HepG2 (cell line): ENCODE measurements at regions not wholly inside any gene's neighbourhood (a gene's known extent, or its start where the extent isn't known, plus 50 kb on each side); places are given as distances from the start of the nearest gene placed in this dataset.

Source experiments
- ATAC-seq: fragments of 200-7000 bp; cut with Tn5 transposase; 3 replicates; pipeline ENCODE4 v1.9.1; 2020; ENCODE audit warnings: mild to moderate bottlenecking, moderate library complexity
- BruUV-seq: library from RNA; stranded (reverse); fragments of 400-500 nt; replicated peaks from 2 replicates; lab custom pipeline; 2021; lab: Mats Ljungman, UMichigan
- CTCF ChIA-PET: fragments of 300-600 bp; formaldehyde crosslinking; extraction: SDS; loops from one replicate; lab custom pipeline; 2021; ENCODE audit warnings: low total read pairs, inconsistent platforms, low intra/inter-chr PET ratio; lab: Yijun Ruan, JAX
- POLR2A ChIA-PET: fragments of 350-600 bp; sonication (Branson Sonifier 250); formaldehyde crosslinking; loops from one replicate; lab custom pipeline; 2020; ENCODE audit warnings: antibody characterized with exemption, inconsistent platforms; lab: Yijun Ruan, JAX
- DNase-seq: peaks from one replicate; pipeline ENCODE4 v3.0.0-alpha.2; 2015; ENCODE audit warnings: low spot score
- FAIRE-seq: peaks from 3 replicates; lab custom pipeline; 2011; peaks lifted over from hg19 to GRCh38; lab: Jason Lieb, UNC
- H2AFZ ChIP-seq: one replicate; pipeline ENCODE4 v1.6.1; 2011; ENCODE audit warnings: low read length, inconsistent platforms
- H3K27ac ChIP-seq: fragments of 300-600 bp; 3 replicates; pipeline ENCODE4 v1.8.0; 2011; ENCODE audit warnings: mixed run types, mild to moderate bottlenecking, mixed read lengths, low read length, inconsistent platforms; ENCODE audit not compliant: insufficient read depth; ENCODE audit errors: extremely low read length
- H3K27me3 ChIP-seq, 2 experiments: fragments of 200-600 bp in 1 of 2; 2 replicates in 1 of 2; 3 replicates in 1 of 2; pipeline versions ENCODE4 v1.6.0 to v1.8.0; 2011; ENCODE audit warnings: low read length in 2 of 2, mild to moderate bottlenecking in 2 of 2, moderate library complexity in 2 of 2, inconsistent platforms in 1 of 2; ENCODE audit not compliant: insufficient read depth in 2 of 2, control insufficient read depth in 1 of 2
- H3K36me3 ChIP-seq, 2 experiments: fragments of 200-600 bp in 1 of 2; replicated peaks in 1 of 2; 2 replicates in 1 of 2; 3 replicates in 1 of 2; pipeline versions ENCODE4 v1.5.1 to v1.8.0; 2011; ENCODE audit warnings: low read length in 2 of 2, inconsistent platforms in 1 of 2; ENCODE audit not compliant: insufficient read depth in 2 of 2, control insufficient read depth in 1 of 2
- H3K4me1 ChIP-seq: 2 replicates; pipeline ENCODE4 v1.5.1; 2012; ENCODE audit warnings: low read length, inconsistent platforms; ENCODE audit not compliant: insufficient read depth
- H3K4me2 ChIP-seq: 2 replicates; pipeline ENCODE4 v1.6.0; 2011; ENCODE audit warnings: low read depth, low read length, inconsistent platforms
- H3K4me3 ChIP-seq, 3 experiments: fragments of 200-600 bp in 1 of 3; sonication (generic), shearing (Covaris generic) in 1 of 3; replicated peaks in 1 of 3; 2 replicates each; pipeline ENCODE4 v1.5.1; 2011 to 2016; ENCODE audit warnings: low read length in 3 of 3, inconsistent platforms in 2 of 3, low read depth in 2 of 3, mild to moderate bottlenecking in 2 of 3, control low read depth in 1 of 3, mixed read lengths in 1 of 3; ENCODE audit not compliant: insufficient read depth in 1 of 3
- H3K79me2 ChIP-seq: one replicate; pipeline ENCODE4 v1.6.1; 2011; ENCODE audit warnings: low read length, inconsistent platforms; ENCODE audit not compliant: insufficient read depth
- H3K9ac ChIP-seq: 2 replicates; pipeline ENCODE4 v1.6.0; 2011; ENCODE audit warnings: mild to moderate bottlenecking, low read depth, low read length, inconsistent platforms; ENCODE audit not compliant: insufficient read depth
- H3K9me3 ChIP-seq: 2 replicates; pipeline ENCODE4 v1.5.1; 2012; ENCODE audit warnings: mild to moderate bottlenecking, low read length
- H4K20me1 ChIP-seq: 2 replicates; pipeline ENCODE4 v1.6.0; 2011; ENCODE audit warnings: inconsistent platforms, mild to moderate bottlenecking, low read length, moderate library complexity; ENCODE audit not compliant: insufficient read depth
- DMAP1 ChIP-seq: IDR thresholded peaks from 2 replicates; pipeline ENCODE4 v1.6.1; 2016
- HNF4G ChIP-seq, 2 experiments: sonication (generic) in 1 of 2; formaldehyde crosslinking in 1 of 2; IDR thresholded peaks; 2 replicates each; pipeline versions ENCODE4 v1.4.0 to v1.6.1; 2011 to 2020; ENCODE audit warnings: borderline replicate concordance in 2 of 2, low read depth in 2 of 2, mild to moderate bottlenecking in 2 of 2, low read length in 1 of 2, missing genetic modification reagents in 1 of 2, moderate library complexity in 1 of 2
- KDM5B ChIP-seq: sonication (generic); formaldehyde crosslinking; IDR thresholded peaks from 2 replicates; pipeline ENCODE4 v1.4.0; 2020; ENCODE audit warnings: missing genetic modification reagents, mild to moderate bottlenecking, borderline replicate concordance
- NRL ChIP-seq: sonication (generic); formaldehyde crosslinking; IDR thresholded peaks from 2 replicates; pipeline ENCODE4 v1.5.0; 2020; ENCODE audit warnings: missing genetic modification reagents, mild to moderate bottlenecking, moderate library complexity, borderline replicate concordance
- PPARG ChIP-seq: conservative IDR thresholded peaks from 2 replicates; pipeline ENCODE4 v1.6.1; 2016; ENCODE audit warnings: missing biosample characterization, missing genetic modification reagents
- SATB2 ChIP-seq: sonication (generic); formaldehyde crosslinking; IDR thresholded peaks from 2 replicates; pipeline ENCODE4 v1.5.0; 2020; ENCODE audit warnings: missing genetic modification reagents
- ZNF235 ChIP-seq: sonication (generic); formaldehyde crosslinking; IDR thresholded peaks from 2 replicates; pipeline ENCODE4 v1.8.1; 2023; ENCODE audit warnings: mild to moderate bottlenecking, missing genetic modification reagents, borderline replicate concordance
- ZSCAN9 ChIP-seq: IDR thresholded peaks from 2 replicates; pipeline ENCODE4 v1.6.1; 2016; ENCODE audit warnings: borderline replicate concordance
- WGBS: methylation state at CpG from one replicate; pipeline ENCODE4 v1.1.6; 2017; ENCODE audit warnings: low lambda C conversion rate; 5-methylcytosine and 5-hydroxymethylcytosine counted together
- in situ Hi-C: cut with HindIII; loops from 2 replicates; pipeline ENCODE4 v1.10.0; 2017; ENCODE audit warnings: low pct_unique_long_range_greater_than_20kb; ENCODE audit not compliant: extremely low pct_ligation_motif_present
- intact Hi-C: fragments of 100-400 bp; cut with micrococcal nuclease; formaldehyde crosslinking; loops from one replicate; pipeline ENCODE4 v1.10.0; 2022; ENCODE audit not compliant: unreplicated experiment
- TF ChIP-seq, protein P1 (sequence below): sonication (generic); formaldehyde crosslinking; IDR thresholded peaks from 2 replicates; pipeline ENCODE4 v1.5.1; 2020; ENCODE audit warnings: mild to moderate bottlenecking, missing genetic modification reagents, borderline replicate concordance
- TF ChIP-seq, protein P2 (sequence below): sonication (generic); formaldehyde crosslinking; IDR thresholded peaks from 2 replicates; pipeline ENCODE4 v1.4.0; 2020; ENCODE audit warnings: missing genetic modification reagents
- TF ChIP-seq, protein P3 (sequence below): sonication (generic); formaldehyde crosslinking; conservative IDR thresholded peaks from 2 replicates; pipeline ENCODE4 v1.4.0; 2020; ENCODE audit warnings: missing genetic modification reagents
- TF ChIP-seq, protein P4 (sequence below): sonication (generic); formaldehyde crosslinking; IDR thresholded peaks from 2 replicates; pipeline ENCODE4 v1.4.0; 2020; ENCODE audit warnings: low read depth, missing genetic modification reagents

DNA sequence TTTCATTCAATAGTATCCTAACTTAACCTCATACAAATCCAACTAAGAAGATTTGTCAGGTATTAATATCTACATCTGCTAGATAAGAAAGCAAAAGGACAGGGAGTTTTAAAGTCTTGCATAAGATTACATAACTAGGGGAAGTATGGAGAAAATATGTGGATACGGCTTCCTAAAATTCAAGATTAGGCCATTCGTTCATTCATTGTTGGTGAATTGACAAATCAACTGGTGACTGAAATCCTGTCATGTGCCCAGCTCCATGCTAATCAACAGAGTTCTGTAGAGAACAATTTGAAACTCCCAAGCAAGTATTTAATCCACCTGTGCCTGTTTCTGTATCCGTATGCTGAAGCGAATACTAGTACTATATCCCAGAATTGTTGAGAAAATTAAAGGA is 260.9 kb upstream of the USP15 start:
- Histone ChIP-seq H3K4me2 (no peak overlapping the region), H3K4me1 (no peaks in the 10 kb centered on the region), H3K4me3 (no peak overlapping the region), H3K36me3 (no peaks in the 10 kb centered on the region), H3K27ac (no peak overlapping the region), H2AFZ (no peak overlapping the region), H3K79me2 (no peaks in the 10 kb centered on the region), H3K9me3 (no peaks in the 10 kb centered on the region), H3K9ac (no peak overlapping the region), H4K20me1 (no peaks in the 10 kb centered on the region), H3K27me3 (no peaks in the 10 kb centered on the region)
- CTCF ChIA-PET, result no interaction called here
- intact Hi-C loops (loop anchor here (10.0 kb wide), 1 partner anchor 1065 kb away; no protein-coding TSS in a partner anchor), in situ Hi-C loops (no loop called here)
- WGBS, result 2% methylated on average over 4 of the region's 4 CpGs
- POLR2A ChIA-PET, result no interaction called here
- no TSS peak for BruUV-seq
- FAIRE-seq, result no peak
- ATAC-seq, result no peak
- no peak for DNase-seq
- TF ChIP-seq PPARG (no peak), NRL (CRISPR knock-in tag) (no peak), DMAP1 (CRISPR knock-in tag) (no peak), HNF4G (IDR thresholded peaks at IDR 0.05; ENCODE audit: borderline replicate concordance, low read depth, low read length) (no peak), HNF4G (CRISPR knock-in tag; IDR thresholded peaks at IDR 0.05; ENCODE audit: borderline replicate concordance, low read depth) (no peak), SATB2 (no peak), ZSCAN9 (CRISPR knock-in tag) (no peak), ZNF235 (CRISPR knock-in tag) (no peak), KDM5B (CRISPR knock-in tag) (no peak)
- TF ChIP-seq, protein P1, sequence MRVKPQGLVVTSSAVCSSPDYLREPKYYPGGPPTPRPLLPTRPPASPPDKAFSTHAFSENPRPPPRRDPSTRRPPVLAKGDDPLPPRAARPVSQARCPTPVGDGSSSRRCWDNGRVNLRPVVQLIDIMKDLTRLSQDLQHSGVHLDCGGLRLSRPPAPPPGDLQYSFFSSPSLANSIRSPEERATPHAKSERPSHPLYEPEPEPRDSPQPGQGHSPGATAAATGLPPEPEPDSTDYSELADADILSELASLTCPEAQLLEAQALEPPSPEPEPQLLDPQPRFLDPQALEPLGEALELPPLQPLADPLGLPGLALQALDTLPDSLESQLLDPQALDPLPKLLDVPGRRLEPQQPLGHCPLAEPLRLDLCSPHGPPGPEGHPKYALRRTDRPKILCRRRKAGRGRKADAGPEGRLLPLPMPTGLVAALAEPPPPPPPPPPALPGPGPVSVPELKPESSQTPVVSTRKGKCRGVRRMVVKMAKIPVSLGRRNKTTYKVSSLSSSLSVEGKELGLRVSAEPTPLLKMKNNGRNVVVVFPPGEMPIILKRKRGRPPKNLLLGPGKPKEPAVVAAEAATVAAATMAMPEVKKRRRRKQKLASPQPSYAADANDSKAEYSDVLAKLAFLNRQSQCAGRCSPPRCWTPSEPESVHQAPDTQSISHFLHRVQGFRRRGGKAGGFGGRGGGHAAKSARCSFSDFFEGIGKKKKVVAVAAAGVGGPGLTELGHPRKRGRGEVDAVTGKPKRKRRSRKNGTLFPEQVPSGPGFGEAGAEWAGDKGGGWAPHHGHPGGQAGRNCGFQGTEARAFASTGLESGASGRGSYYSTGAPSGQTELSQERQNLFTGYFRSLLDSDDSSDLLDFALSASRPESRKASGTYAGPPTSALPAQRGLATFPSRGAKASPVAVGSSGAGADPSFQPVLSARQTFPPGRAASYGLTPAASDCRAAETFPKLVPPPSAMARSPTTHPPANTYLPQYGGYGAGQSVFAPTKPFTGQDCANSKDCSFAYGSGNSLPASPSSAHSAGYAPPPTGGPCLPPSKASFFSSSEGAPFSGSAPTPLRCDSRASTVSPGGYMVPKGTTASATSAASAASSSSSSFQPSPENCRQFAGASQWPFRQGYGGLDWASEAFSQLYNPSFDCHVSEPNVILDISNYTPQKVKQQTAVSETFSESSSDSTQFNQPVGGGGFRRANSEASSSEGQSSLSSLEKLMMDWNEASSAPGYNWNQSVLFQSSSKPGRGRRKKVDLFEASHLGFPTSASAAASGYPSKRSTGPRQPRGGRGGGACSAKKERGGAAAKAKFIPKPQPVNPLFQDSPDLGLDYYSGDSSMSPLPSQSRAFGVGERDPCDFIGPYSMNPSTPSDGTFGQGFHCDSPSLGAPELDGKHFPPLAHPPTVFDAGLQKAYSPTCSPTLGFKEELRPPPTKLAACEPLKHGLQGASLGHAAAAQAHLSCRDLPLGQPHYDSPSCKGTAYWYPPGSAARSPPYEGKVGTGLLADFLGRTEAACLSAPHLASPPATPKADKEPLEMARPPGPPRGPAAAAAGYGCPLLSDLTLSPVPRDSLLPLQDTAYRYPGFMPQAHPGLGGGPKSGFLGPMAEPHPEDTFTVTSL (CRISPR knock-in tag), result no peak
- TF ChIP-seq, protein P2, sequence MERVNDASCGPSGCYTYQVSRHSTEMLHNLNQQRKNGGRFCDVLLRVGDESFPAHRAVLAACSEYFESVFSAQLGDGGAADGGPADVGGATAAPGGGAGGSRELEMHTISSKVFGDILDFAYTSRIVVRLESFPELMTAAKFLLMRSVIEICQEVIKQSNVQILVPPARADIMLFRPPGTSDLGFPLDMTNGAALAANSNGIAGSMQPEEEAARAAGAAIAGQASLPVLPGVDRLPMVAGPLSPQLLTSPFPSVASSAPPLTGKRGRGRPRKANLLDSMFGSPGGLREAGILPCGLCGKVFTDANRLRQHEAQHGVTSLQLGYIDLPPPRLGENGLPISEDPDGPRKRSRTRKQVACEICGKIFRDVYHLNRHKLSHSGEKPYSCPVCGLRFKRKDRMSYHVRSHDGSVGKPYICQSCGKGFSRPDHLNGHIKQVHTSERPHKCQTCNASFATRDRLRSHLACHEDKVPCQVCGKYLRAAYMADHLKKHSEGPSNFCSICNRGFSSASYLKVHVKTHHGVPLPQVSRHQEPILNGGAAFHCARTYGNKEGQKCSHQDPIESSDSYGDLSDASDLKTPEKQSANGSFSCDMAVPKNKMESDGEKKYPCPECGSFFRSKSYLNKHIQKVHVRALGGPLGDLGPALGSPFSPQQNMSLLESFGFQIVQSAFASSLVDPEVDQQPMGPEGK (CRISPR knock-in tag), result no peak
- TF ChIP-seq, protein P3, sequence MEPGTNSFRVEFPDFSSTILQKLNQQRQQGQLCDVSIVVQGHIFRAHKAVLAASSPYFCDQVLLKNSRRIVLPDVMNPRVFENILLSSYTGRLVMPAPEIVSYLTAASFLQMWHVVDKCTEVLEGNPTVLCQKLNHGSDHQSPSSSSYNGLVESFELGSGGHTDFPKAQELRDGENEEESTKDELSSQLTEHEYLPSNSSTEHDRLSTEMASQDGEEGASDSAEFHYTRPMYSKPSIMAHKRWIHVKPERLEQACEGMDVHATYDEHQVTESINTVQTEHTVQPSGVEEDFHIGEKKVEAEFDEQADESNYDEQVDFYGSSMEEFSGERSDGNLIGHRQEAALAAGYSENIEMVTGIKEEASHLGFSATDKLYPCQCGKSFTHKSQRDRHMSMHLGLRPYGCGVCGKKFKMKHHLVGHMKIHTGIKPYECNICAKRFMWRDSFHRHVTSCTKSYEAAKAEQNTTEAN (CRISPR knock-in tag), result no peak
- TF ChIP-seq, protein P4, sequence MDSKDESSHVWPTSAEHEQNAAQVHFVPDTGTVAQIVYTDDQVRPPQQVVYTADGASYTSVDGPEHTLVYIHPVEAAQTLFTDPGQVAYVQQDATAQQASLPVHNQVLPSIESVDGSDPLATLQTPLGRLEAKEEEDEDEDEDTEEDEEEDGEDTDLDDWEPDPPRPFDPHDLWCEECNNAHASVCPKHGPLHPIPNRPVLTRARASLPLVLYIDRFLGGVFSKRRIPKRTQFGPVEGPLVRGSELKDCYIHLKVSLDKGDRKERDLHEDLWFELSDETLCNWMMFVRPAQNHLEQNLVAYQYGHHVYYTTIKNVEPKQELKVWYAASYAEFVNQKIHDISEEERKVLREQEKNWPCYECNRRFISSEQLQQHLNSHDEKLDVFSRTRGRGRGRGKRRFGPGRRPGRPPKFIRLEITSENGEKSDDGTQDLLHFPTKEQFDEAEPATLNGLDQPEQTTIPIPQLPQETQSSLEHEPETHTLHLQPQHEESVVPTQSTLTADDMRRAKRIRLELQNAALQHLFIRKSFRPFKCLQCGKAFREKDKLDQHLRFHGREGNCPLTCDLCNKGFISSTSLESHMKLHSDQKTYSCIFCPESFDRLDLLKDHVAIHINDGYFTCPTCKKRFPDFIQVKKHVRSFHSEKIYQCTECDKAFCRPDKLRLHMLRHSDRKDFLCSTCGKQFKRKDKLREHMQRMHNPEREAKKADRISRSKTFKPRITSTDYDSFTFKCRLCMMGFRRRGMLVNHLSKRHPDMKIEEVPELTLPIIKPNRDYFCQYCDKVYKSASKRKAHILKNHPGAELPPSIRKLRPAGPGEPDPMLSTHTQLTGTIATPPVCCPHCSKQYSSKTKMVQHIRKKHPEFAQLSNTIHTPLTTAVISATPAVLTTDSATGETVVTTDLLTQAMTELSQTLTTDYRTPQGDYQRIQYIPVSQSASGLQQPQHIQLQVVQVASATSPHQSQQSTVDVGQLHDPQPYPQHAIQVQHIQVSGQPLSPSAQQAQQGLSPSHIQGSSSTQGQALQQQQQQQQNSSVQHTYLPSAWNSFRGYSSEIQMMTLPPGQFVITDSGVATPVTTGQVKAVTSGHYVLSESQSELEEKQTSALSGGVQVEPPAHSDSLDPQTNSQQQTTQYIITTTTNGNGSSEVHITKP (CRISPR knock-in tag), result no peak
